ENCODE measurements at regions not wholly inside any gene's neighbourhood (a gene's known extent, or its start where the extent isn't known, plus 50 kb on each side); places are given as distances from the start of the nearest gene placed in this dataset.

DNA sequence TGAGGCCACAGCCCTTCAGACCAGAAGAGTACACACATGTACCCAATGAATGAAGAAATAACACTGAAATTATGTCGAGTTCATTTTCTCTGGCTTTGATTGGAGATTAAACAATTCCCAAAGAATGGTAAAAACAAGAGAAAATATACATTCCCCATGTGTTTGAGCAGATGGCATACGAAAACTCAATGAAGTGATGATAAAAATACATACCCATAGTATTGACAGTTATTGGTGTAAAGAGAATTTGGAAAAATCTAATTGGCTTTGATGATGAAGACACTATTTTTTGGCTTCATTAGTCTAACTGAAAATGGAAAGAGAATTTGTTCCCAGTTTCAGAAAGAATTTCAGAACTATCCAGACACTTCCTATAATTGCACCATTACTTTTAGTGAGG lies 76.6 kb upstream of the SNRPB2 start:
- Histone ChIP-seq H4K20me1 (ENCODE audit: insufficient read depth) (no peaks in the 10 kb centered on the region), H3K4me2 (ENCODE audit: low read length) (no peak overlapping the region), H3K9ac (ENCODE audit: low read length) (no peak overlapping the region), H3F3A (ENCODE audit: insufficient read depth, low read length, poor library complexity, severe bottlenecking) (no peaks in the 10 kb centered on the region), H3K27ac (ENCODE audit: low read length) (no peak overlapping the region), H3K9me3 (ENCODE audit: low read length) (no peaks in the 10 kb centered on the region), H3K27me3 (ENCODE audit: insufficient read depth, low read depth, low read length) (no peaks in the 10 kb centered on the region), H2AFZ (ENCODE audit: low read depth, low read length) (no peak overlapping the region), H3K36me3 (ENCODE audit: insufficient read depth, low read length) (no peaks in the 10 kb centered on the region), H3K79me2 (replicated peaks; ENCODE audit: insufficient read depth, low read length) (no peaks in the 10 kb centered on the region), H3K4me3 (ENCODE audit: low read length) (no peak overlapping the region), H3K9me2 (ENCODE audit: insufficient read depth, low read length) (no peaks in the 10 kb centered on the region)
- TF ChIP-seq MXI1 (conservative IDR thresholded peaks at IDR 0.05; ENCODE audit: poor library complexity, severe bottlenecking) (no peak), EZH2 (IDR thresholded peaks at IDR 0.05; ENCODE audit: borderline replicate concordance, insufficient read depth, low read length, poor library complexity, severe bottlenecking) (no peak), TAF1 (IDR thresholded peaks at IDR 0.05; ENCODE audit: low read depth) (no peak), EP300 (conservative IDR thresholded peaks at IDR 0.05; ENCODE audit: poor library complexity, severe bottlenecking) (no peak), SMC3 (conservative IDR thresholded peaks at IDR 0.05; ENCODE audit: poor library complexity) (no peak), POLR2AphosphoS5 (IDR thresholded peaks at IDR 0.05) (no peak), RAD21 (conservative IDR thresholded peaks at IDR 0.05) (no peak)
- TF ChIP-seq, protein P1, sequence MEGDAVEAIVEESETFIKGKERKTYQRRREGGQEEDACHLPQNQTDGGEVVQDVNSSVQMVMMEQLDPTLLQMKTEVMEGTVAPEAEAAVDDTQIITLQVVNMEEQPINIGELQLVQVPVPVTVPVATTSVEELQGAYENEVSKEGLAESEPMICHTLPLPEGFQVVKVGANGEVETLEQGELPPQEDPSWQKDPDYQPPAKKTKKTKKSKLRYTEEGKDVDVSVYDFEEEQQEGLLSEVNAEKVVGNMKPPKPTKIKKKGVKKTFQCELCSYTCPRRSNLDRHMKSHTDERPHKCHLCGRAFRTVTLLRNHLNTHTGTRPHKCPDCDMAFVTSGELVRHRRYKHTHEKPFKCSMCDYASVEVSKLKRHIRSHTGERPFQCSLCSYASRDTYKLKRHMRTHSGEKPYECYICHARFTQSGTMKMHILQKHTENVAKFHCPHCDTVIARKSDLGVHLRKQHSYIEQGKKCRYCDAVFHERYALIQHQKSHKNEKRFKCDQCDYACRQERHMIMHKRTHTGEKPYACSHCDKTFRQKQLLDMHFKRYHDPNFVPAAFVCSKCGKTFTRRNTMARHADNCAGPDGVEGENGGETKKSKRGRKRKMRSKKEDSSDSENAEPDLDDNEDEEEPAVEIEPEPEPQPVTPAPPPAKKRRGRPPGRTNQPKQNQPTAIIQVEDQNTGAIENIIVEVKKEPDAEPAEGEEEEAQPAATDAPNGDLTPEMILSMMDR (IDR thresholded peaks at IDR 0.05; ENCODE audit: poor library complexity, severe bottlenecking), result no peak

DNA sequence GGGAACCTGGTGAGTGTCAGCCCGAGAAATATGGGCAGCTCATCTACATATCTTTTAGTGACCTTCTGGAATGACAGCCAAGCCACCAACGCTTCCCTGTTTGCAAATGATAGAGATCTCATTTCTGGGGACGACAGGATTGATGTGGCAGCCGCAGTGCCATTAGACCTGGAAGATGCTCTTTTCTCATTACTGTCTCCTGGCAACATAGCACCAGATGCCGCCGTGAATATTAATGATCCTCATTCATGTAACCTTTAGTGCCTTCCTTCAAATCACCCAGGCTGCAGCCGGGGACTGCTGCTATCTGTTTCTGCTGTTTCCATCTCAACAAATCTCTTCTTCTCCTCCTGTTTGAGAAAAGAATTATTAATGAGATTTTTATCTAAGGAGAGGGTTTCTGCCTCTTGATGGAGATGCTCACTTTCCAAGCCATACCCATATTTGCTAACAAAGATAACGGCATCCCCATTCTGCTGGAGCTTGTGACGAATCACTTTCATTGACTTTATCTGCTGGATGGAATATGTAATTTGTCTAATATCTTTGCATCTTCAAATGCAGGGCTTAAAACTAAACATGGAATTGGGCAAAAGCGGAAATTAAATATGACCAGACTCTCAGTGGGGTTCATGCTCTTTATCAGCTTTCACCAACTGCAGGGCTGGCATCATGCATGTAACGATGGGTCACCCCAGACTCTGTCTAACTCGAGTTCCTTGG lies 74.8 kb upstream of the KIF16B start:
- Histone ChIP-seq H2AFZ (ENCODE audit: low read depth, low read length) (peak overlapping the region; percentile 18), H3K9ac (ENCODE audit: low read length) (peak overlapping the region; percentile 54), H3K4me2 (ENCODE audit: low read length) (peak overlapping the region; percentile 29), H3K9me3 (ENCODE audit: low read length) (no peaks in the 10 kb centered on the region), H3K9me2 (ENCODE audit: insufficient read depth, low read length) (no peaks in the 10 kb centered on the region), H3K36me3 (ENCODE audit: insufficient read depth, low read length) (no peaks in the 10 kb centered on the region), H3K79me2 (replicated peaks; ENCODE audit: insufficient read depth, low read length) (no peaks in the 10 kb centered on the region), H3K27ac (ENCODE audit: low read length) (peak overlapping the region; percentile 92), H4K20me1 (ENCODE audit: insufficient read depth) (no peaks in the 10 kb centered on the region), H3K27me3 (ENCODE audit: insufficient read depth, low read depth, low read length) (no peaks in the 10 kb centered on the region), H3K4me3 (ENCODE audit: low read length) (peak overlapping the region; percentile 48), H3F3A (ENCODE audit: insufficient read depth, low read length, poor library complexity, severe bottlenecking) (no peaks in the 10 kb centered on the region)
- TF ChIP-seq EP300 (conservative IDR thresholded peaks at IDR 0.05; ENCODE audit: poor library complexity, severe bottlenecking) (peak; percentile 86), POLR2AphosphoS5 (IDR thresholded peaks at IDR 0.05) (peak; percentile 73), TAF1 (IDR thresholded peaks at IDR 0.05; ENCODE audit: low read depth) (no peak), SMC3 (conservative IDR thresholded peaks at IDR 0.05; ENCODE audit: poor library complexity) (no peak), RAD21 (conservative IDR thresholded peaks at IDR 0.05) (no peak), MXI1 (conservative IDR thresholded peaks at IDR 0.05; ENCODE audit: poor library complexity, severe bottlenecking) (peak; percentile 20), EZH2 (IDR thresholded peaks at IDR 0.05; ENCODE audit: borderline replicate concordance, insufficient read depth, low read length, poor library complexity, severe bottlenecking) (no peak)
- TF ChIP-seq, protein P2, sequence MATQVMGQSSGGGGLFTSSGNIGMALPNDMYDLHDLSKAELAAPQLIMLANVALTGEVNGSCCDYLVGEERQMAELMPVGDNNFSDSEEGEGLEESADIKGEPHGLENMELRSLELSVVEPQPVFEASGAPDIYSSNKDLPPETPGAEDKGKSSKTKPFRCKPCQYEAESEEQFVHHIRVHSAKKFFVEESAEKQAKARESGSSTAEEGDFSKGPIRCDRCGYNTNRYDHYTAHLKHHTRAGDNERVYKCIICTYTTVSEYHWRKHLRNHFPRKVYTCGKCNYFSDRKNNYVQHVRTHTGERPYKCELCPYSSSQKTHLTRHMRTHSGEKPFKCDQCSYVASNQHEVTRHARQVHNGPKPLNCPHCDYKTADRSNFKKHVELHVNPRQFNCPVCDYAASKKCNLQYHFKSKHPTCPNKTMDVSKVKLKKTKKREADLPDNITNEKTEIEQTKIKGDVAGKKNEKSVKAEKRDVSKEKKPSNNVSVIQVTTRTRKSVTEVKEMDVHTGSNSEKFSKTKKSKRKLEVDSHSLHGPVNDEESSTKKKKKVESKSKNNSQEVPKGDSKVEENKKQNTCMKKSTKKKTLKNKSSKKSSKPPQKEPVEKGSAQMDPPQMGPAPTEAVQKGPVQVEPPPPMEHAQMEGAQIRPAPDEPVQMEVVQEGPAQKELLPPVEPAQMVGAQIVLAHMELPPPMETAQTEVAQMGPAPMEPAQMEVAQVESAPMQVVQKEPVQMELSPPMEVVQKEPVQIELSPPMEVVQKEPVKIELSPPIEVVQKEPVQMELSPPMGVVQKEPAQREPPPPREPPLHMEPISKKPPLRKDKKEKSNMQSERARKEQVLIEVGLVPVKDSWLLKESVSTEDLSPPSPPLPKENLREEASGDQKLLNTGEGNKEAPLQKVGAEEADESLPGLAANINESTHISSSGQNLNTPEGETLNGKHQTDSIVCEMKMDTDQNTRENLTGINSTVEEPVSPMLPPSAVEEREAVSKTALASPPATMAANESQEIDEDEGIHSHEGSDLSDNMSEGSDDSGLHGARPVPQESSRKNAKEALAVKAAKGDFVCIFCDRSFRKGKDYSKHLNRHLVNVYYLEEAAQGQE (IDR thresholded peaks at IDR 0.05; ENCODE audit: borderline replicate concordance), result peak; percentile 67
- TF ChIP-seq, protein P1 (IDR thresholded peaks at IDR 0.05; ENCODE audit: poor library complexity, severe bottlenecking), result no peak

Measured in neural cell (in vitro differentiated cells).